Sigmoid colon (tissue), 6 donors: ENCODE measurements at regions not wholly inside any gene's neighbourhood (a gene's known extent, or its start where the extent isn't known, plus 50 kb on each side); places are given as distances from the start of the nearest gene placed in this dataset.

Experiments
- DNase-seq: peaks from one replicate; pipeline ENCODE4 v3.0.0-alpha.2; 2019
- H3K27ac ChIP-seq, 4 donors: fragments of 200-600 bp; sonication (generic); one replicate each; pipeline ENCODE4 v1.5.1; 2016 to 2019; ENCODE audit warnings: mild to moderate bottlenecking in 1 of 4
- H3K27me3 ChIP-seq, 3 donors: fragments of 200-600 bp; sonication (generic); one replicate each; pipeline ENCODE4 v1.5.1; 2019; ENCODE audit warnings: mild to moderate bottlenecking in 1 of 3
- H3K36me3 ChIP-seq, 4 donors: fragments of 200-600 bp; sonication (generic); one replicate each; pipeline ENCODE4 v1.5.1; 2016 to 2019
- H3K4me1 ChIP-seq, 4 donors: fragments of 200-600 bp; sonication (generic); one replicate each; pipeline ENCODE4 v1.5.1; 2017 to 2019
- H3K4me3 ChIP-seq, 4 donors: fragments of 200-600 bp; sonication (generic); one replicate each; pipeline ENCODE4 v1.5.1; 2017 to 2019; ENCODE audit warnings: mild to moderate bottlenecking in 2 of 4, moderate library complexity in 1 of 4
- H3K9me3 ChIP-seq, 4 donors: fragments of 200-600 bp in 3 of 4; sonication (generic) in 3 of 4; one replicate each; pipeline versions ENCODE4 v1.5.1 to v1.6.1; 2013 to 2019
- EP300 ChIP-seq, 4 donors: sonication (generic); formaldehyde crosslinking; IDR thresholded peaks; one replicate each; pipeline ENCODE4 v1.6.1; 2017; ENCODE audit warnings: antibody characterized with exemption in 4 of 4
- POLR2A ChIP-seq, 2 donors: fragments of 450-650 bp; IDR thresholded peaks; one replicate each; pipeline ENCODE4 v1.6.1; 2016; ENCODE audit warnings: antibody characterized with exemption in 2 of 2, mild to moderate bottlenecking in 2 of 2, moderate library complexity in 2 of 2
- POLR2AphosphoS5 ChIP-seq, 4 donors: sonication (generic); formaldehyde crosslinking; IDR thresholded peaks; one replicate each; pipeline ENCODE4 v1.6.1; 2017; ENCODE audit warnings: antibody characterized with exemption in 4 of 4
- WGBS, 2 donors: extraction: QIAGEN DNeasy Blood & Tissue Kit; methylation state at CpG; one replicate each; pipeline ENCODE4 v1.1.7; 2013; 5-methylcytosine and 5-hydroxymethylcytosine counted together
- intact Hi-C: fragments of 100-400 bp; cut with DNase I; formaldehyde crosslinking; loops from one replicate; pipeline ENCODE4 v1.15.1; 2023
- TF ChIP-seq, protein P1 (sequence below), 4 experiments: fragments of 450-650 bp in 3 of 4; fragments of 200-600 bp in 1 of 4; IDR thresholded peaks; one replicate each; pipeline ENCODE4 v1.5.1; 2016 to 2019; ENCODE audit warnings: antibody characterized with exemption in 4 of 4, mild to moderate bottlenecking in 3 of 4, moderate library complexity in 2 of 4
- donor health status: healthy with polysubstance abuse.
- donor health status: healthy.

DNA sequence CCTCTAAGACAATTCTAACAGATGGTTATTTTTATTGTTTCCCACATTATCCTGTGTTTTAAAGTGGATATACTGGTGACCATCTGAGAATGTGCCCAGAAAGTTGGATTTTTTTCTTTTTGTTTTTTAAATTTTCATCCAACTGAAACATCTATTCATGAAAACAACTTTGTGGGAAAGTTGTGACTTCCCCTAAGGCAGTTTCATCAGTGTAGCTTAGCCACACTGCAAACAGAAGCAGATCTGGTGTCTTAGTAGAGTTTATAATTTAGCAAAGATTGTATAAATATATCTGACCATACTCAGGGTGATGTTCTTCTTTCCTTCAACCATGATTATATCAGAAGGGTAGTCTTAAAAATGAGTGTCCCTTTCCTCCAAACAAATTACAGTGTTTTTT lies 1241.3 kb downstream of the MAT2B start:
- Histone ChIP-seq H3K9me3 (no peaks in the 10 kb centered on the region), H3K4me1 (no peaks in the 10 kb centered on the region), H3K4me3 (no peak overlapping the region), H3K36me3 (no peaks in the 10 kb centered on the region), H3K27me3 (no peaks in the 10 kb centered on the region), H3K27ac (no peak overlapping the region)
- no peak for DNase-seq
- TF ChIP-seq EP300 (IDR thresholded peaks at IDR 0.05): no peak
- TF ChIP-seq, protein P1, sequence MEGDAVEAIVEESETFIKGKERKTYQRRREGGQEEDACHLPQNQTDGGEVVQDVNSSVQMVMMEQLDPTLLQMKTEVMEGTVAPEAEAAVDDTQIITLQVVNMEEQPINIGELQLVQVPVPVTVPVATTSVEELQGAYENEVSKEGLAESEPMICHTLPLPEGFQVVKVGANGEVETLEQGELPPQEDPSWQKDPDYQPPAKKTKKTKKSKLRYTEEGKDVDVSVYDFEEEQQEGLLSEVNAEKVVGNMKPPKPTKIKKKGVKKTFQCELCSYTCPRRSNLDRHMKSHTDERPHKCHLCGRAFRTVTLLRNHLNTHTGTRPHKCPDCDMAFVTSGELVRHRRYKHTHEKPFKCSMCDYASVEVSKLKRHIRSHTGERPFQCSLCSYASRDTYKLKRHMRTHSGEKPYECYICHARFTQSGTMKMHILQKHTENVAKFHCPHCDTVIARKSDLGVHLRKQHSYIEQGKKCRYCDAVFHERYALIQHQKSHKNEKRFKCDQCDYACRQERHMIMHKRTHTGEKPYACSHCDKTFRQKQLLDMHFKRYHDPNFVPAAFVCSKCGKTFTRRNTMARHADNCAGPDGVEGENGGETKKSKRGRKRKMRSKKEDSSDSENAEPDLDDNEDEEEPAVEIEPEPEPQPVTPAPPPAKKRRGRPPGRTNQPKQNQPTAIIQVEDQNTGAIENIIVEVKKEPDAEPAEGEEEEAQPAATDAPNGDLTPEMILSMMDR (IDR thresholded peaks at IDR 0.05): no peak
- intact Hi-C loops: no loop called here

DNA sequence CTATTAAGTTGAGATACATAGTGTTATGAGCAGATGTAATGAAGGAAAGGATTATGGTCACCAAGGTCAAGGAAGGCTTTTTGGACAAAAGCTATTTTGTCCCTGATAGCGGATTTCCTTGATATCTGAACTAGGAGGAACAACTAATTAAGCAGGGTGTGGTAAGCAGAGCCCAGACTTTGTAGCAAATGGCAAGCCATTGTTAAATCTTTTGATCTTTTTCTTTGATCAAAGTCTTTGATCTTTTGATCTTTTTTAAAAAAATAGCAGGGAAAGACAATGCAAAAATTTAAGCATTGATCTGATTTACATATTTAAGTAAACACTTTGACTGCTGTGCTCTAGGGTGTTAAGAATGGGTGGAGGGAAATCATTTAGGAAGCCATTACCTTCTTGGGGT lies 1242.0 kb downstream of the MAT2B start:
- Histone ChIP-seq H3K9me3 (no peaks in the 10 kb centered on the region), H3K36me3 (no peaks in the 10 kb centered on the region), H3K27ac (no peak overlapping the region), H3K4me1 (no peaks in the 10 kb centered on the region), H3K27me3 (no peaks in the 10 kb centered on the region), H3K4me3 (no peak overlapping the region)
- WGBS, 2 donors: 22 to 77% methylated on average over 1 of the region's 1 CpG
- no peak for TF ChIP-seq POLR2AphosphoS5 (IDR thresholded peaks at IDR 0.05)
- TF ChIP-seq EP300 (IDR thresholded peaks at IDR 0.05): no peak
- TF ChIP-seq, protein P1 (IDR thresholded peaks at IDR 0.05): no peak
- TF ChIP-seq POLR2A (IDR thresholded peaks at IDR 0.05): no peak
- DNase-seq: no peak
- intact Hi-C loops: no loop called here

DNA sequence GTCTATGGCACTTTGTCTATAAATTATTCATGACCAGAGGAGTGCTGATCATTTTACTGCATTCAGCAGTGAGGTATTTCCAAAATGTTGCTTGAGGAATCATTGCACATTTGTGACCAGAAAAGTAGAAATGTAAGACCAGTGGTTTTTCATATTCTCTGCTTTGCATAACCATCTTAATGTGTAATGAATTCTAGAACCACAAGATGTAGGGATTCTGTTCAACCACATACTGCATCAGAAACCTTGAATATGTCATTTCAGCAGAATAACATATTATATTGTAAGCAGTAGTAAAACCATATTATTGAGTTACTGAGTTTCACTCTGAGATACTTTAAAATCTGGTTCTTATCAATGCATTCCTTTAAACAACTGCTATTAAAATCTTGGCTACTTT lies 1243.4 kb downstream of the MAT2B start:
- Histone ChIP-seq H3K27ac (no peak overlapping the region), H3K36me3 (no peaks in the 10 kb centered on the region), H3K27me3 (no peaks in the 10 kb centered on the region), H3K9me3 (no peaks in the 10 kb centered on the region), H3K4me1 (no peaks in the 10 kb centered on the region), H3K4me3 (no peak overlapping the region)
- intact Hi-C loops: no loop called here
- DNase-seq: no peak
- TF ChIP-seq EP300 (IDR thresholded peaks at IDR 0.05): no peak
- no peak for TF ChIP-seq POLR2AphosphoS5 (IDR thresholded peaks at IDR 0.05)
- TF ChIP-seq, protein P1 (IDR thresholded peaks at IDR 0.05): no peak
- TF ChIP-seq POLR2A (IDR thresholded peaks at IDR 0.05): no peak

DNA sequence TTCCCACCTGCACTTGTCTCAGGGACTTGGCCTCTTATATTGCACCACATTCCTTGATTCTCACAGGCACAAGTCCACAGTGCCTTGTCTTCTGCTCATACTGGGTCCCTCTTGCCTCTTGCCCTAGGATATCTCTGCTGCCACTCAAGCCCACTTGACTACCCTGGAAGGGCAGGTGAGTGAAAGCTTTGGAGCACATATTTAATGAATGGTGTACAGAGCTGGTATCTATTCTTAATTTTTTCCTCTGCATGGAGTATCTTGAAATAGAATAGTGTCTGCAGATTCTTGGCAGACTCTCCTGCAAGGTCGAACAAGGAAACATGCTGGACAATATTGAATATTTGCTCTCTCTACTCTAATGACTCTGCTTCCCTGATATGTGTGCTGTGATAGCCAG lies 1248.0 kb downstream of the MAT2B start:
- Histone ChIP-seq H3K27me3 (no peaks in the 10 kb centered on the region), H3K27ac (no peak overlapping the region), H3K9me3 (no peaks in the 10 kb centered on the region), H3K36me3 (no peaks in the 10 kb centered on the region), H3K4me1 (no peaks in the 10 kb centered on the region), H3K4me3 (no peak overlapping the region)
- DNase-seq: no peak
- TF ChIP-seq, protein P1 (IDR thresholded peaks at IDR 0.05): no peak
- no peak for TF ChIP-seq POLR2A (IDR thresholded peaks at IDR 0.05)
- no peak for TF ChIP-seq POLR2AphosphoS5 (IDR thresholded peaks at IDR 0.05)
- no peak for TF ChIP-seq EP300 (IDR thresholded peaks at IDR 0.05)
- intact Hi-C loops: no loop called here
- WGBS, 2 donors: 25 to 74% methylated on average over 1 of the region's 1 CpG

DNA sequence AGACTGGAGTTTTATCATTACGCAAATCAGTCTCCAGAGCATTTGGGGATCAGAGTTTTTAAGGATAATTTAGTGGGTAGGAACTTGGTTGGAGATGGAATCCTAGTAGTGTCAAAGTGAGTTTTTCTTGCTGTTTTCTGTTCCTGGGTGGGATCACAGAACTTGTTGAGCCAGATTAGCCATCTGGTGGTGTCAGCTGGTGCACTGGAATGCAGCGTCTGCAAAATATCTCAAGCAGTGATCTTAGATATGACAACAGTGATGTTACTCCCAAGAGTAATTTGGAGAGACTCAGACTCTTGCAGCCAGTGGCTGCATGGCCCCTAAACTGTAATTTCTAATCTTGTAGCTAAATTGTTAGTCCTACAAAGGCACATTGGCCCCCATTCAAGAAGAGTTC lies 1257.8 kb downstream of the MAT2B start:
- H3K4me1 ChIP-seq: peaks cover 0 to 10% (median 8%) of the 10 kb centered on the region in 4 donors
- 80 to 81% methylated on average over 2 of the region's 2 CpGs for WGBS, 2 donors
- intact Hi-C loops: no loop called here
- H3K9me3 ChIP-seq: no peaks in the 10 kb centered on the region
- H3K36me3 ChIP-seq: no peaks in the 10 kb centered on the region
- no peak overlapping the region for H3K27ac ChIP-seq
- DNase-seq: no peak
- no peaks in the 10 kb centered on the region for H3K27me3 ChIP-seq
- no peak overlapping the region for H3K4me3 ChIP-seq
- TF ChIP-seq EP300 (IDR thresholded peaks at IDR 0.05): no peak
- TF ChIP-seq POLR2A (IDR thresholded peaks at IDR 0.05): no peak
- TF ChIP-seq, protein P1 (IDR thresholded peaks at IDR 0.05): no peak
- TF ChIP-seq POLR2AphosphoS5 (IDR thresholded peaks at IDR 0.05): peak in 2 of 4 donors; percentile 11 to 41
